GM12878 (cell line): ENCODE measurements at regions not wholly inside any gene's neighbourhood (a gene's known extent, or its start where the extent isn't known, plus 50 kb on each side); places are given as distances from the start of the nearest gene placed in this dataset.

Experiments
- POLR2AphosphoS2 ChIP-seq: IDR thresholded peaks from 2 replicates; pipeline ENCODE4 v1.6.1; 2011; ENCODE audit warnings: low read depth, mild to moderate bottlenecking, low read length, improper control_type of control experiment, moderate library complexity
- TBL1XR1 ChIP-seq: IDR thresholded peaks from 2 replicates; pipeline ENCODE4 v1.6.1; 2012; ENCODE audit warnings: low read depth, low read length, improper control_type of control experiment

- TF ChIP-seq TBL1XR1 (no peak), POLR2AphosphoS2 (no peak)
These were observed 100.4 kb upstream of the GALNT18 start for GRCh38 chr11:11722246-11722645.
